Smooth muscle cell (in vitro differentiated cells): ENCODE measurements at regions not wholly inside any gene's neighbourhood (a gene's known extent, or its start where the extent isn't known, plus 50 kb on each side); places are given as distances from the start of the nearest gene placed in this dataset.

Source experiments
- DNase-seq: peaks from one replicate; lab custom pipeline; 2025; ENCODE audit not compliant: unreplicated experiment; lab: John Stamatoyannopoulos, UW
- H2AFZ ChIP-seq: fragments of 200-600 bp; sonication (generic); 2 replicates; pipeline ENCODE4 v1.6.0; 2016; ENCODE audit warnings: antibody characterized with exemption, low read depth, mild to moderate bottlenecking
- H3F3A ChIP-seq: fragments of 200-600 bp; sonication (generic); 2 replicates; pipeline ENCODE4 v1.6.0; 2017; ENCODE audit warnings: antibody characterized with exemption, low read depth
- H3K27ac ChIP-seq: fragments of 200-600 bp; sonication (generic); 2 replicates; pipeline ENCODE4 v1.5.1; 2016; ENCODE audit warnings: low read depth, mild to moderate bottlenecking
- H3K27me3 ChIP-seq: fragments of 200-600 bp; sonication (generic); 2 replicates; pipeline ENCODE4 v1.6.1; 2016; ENCODE audit warnings: low read depth, mild to moderate bottlenecking
- H3K36me3 ChIP-seq: fragments of 200-600 bp; sonication (generic); 2 replicates; pipeline ENCODE4 v1.5.1; 2016; ENCODE audit warnings: low read depth
- H3K4me1 ChIP-seq: fragments of 200-600 bp; sonication (generic); 2 replicates; pipeline ENCODE4 v1.5.1; 2016; ENCODE audit warnings: low read depth
- H3K4me2 ChIP-seq: fragments of 200-600 bp; sonication (generic); 2 replicates; pipeline ENCODE4 v1.6.0; 2016; ENCODE audit warnings: mild to moderate bottlenecking
- H3K4me3 ChIP-seq: fragments of 200-600 bp; sonication (generic); 2 replicates; pipeline ENCODE4 v1.5.1; 2016; ENCODE audit warnings: mild to moderate bottlenecking
- H3K79me2 ChIP-seq: fragments of 200-600 bp; sonication (generic); 2 replicates; pipeline ENCODE4 v1.6.0; 2016; ENCODE audit warnings: low read depth, mild to moderate bottlenecking
- H3K9ac ChIP-seq: fragments of 200-600 bp; sonication (generic); 2 replicates; pipeline ENCODE4 v1.6.0; 2016; ENCODE audit warnings: low read depth
- H3K9me3 ChIP-seq: fragments of 200-600 bp; sonication (generic); replicated peaks from 2 replicates; pipeline ENCODE4 v1.5.1; 2016; ENCODE audit warnings: low read depth
- H4K20me1 ChIP-seq: fragments of 200-600 bp; sonication (generic); 2 replicates; pipeline ENCODE4 v1.6.0; 2016; ENCODE audit warnings: low read depth
- CTCF ChIP-seq: fragments of 200-600 bp; sonication (generic); IDR thresholded peaks from 2 replicates; pipeline ENCODE4 v1.5.1; 2017; ENCODE audit warnings: borderline replicate concordance, mild to moderate bottlenecking, antibody characterized with exemption; ENCODE audit not compliant: insufficient read depth, poor library complexity, severe bottlenecking
- WGBS: methylation state at CpG from one replicate; pipeline ENCODE4 v1.1.7; 2016; ENCODE audit warnings: low lambda C conversion rate; 5-methylcytosine and 5-hydroxymethylcytosine counted together

- no peak overlapping the region for H2AFZ ChIP-seq
- H3K27me3 ChIP-seq = no peaks in the 10 kb centered on the region
- no peaks in the 10 kb centered on the region for H3K9me3 ChIP-seq
- no peaks in the 10 kb centered on the region for H3K4me1 ChIP-seq
- WGBS = 88% methylated on average over 3 of the region's 3 CpGs
- no peak for DNase-seq
- no peak overlapping the region for H3K4me3 ChIP-seq
- no peak overlapping the region for H3K4me2 ChIP-seq
- no peak overlapping the region for H3K9ac ChIP-seq
- H3F3A ChIP-seq = no peaks in the 10 kb centered on the region
- no peaks in the 10 kb centered on the region for H3K79me2 ChIP-seq
- no peak for TF ChIP-seq CTCF
- no peaks in the 10 kb centered on the region for H4K20me1 ChIP-seq
- no peaks in the 10 kb centered on the region for H3K36me3 ChIP-seq
- H3K27ac ChIP-seq = no peak overlapping the region
Observed at GRCh38 chr4:158333820-158334219, 123.5 kb downstream of the TMEM144 start.

- 92% methylated on average over 1 of the region's 1 CpG for WGBS
- H3K4me2 ChIP-seq = no peak overlapping the region
- H3K36me3 ChIP-seq = no peaks in the 10 kb centered on the region
- H3K79me2 ChIP-seq = no peaks in the 10 kb centered on the region
- H3K4me1 ChIP-seq = no peaks in the 10 kb centered on the region
- no peak for TF ChIP-seq CTCF
- no peak for DNase-seq
- no peaks in the 10 kb centered on the region for H4K20me1 ChIP-seq
- H2AFZ ChIP-seq = no peak overlapping the region
- no peaks in the 10 kb centered on the region for H3F3A ChIP-seq
- no peaks in the 10 kb centered on the region for H3K27me3 ChIP-seq
- no peak overlapping the region for H3K4me3 ChIP-seq
- H3K9ac ChIP-seq = no peak overlapping the region
- no peaks in the 10 kb centered on the region for H3K9me3 ChIP-seq
- H3K27ac ChIP-seq = no peak overlapping the region
Observed at GRCh38 chr4:158341896-158342295, 131.6 kb downstream of the TMEM144 start.

- Histone ChIP-seq H3K4me3 (no peak overlapping the region), H3K9ac (no peak overlapping the region), H3K4me1 (no peaks in the 10 kb centered on the region), H3K27me3 (no peaks in the 10 kb centered on the region), H3K4me2 (peak overlapping the region; percentile 25), H3K36me3 (no peaks in the 10 kb centered on the region), H3F3A (no peaks in the 10 kb centered on the region), H2AFZ (no peak overlapping the region), H4K20me1 (no peaks in the 10 kb centered on the region), H3K79me2 (no peaks in the 10 kb centered on the region), H3K9me3 (no peaks in the 10 kb centered on the region), H3K27ac (peak overlapping the region; percentile 45)
- WGBS = 46% methylated on average over 4 of the region's 4 CpGs
- TF ChIP-seq CTCF = no peak
- no peak for DNase-seq
Observed at GRCh38 chr4:158346576-158346975, 136.3 kb downstream of the TMEM144 start.

- H4K20me1 ChIP-seq = no peaks in the 10 kb centered on the region
- no peak overlapping the region for H3K9ac ChIP-seq
- H3K4me1 ChIP-seq = no peaks in the 10 kb centered on the region
- WGBS = 59% methylated on average over 1 of the region's 1 CpG
- no peak overlapping the region for H3K4me2 ChIP-seq
- no peaks in the 10 kb centered on the region for H3F3A ChIP-seq
- H2AFZ ChIP-seq = no peak overlapping the region
- H3K27ac ChIP-seq = peak overlapping the region; percentile 45
- no peak for DNase-seq
- H3K36me3 ChIP-seq = no peaks in the 10 kb centered on the region
- no peak overlapping the region for H3K4me3 ChIP-seq
- no peak for TF ChIP-seq CTCF
- no peaks in the 10 kb centered on the region for H3K9me3 ChIP-seq
- no peaks in the 10 kb centered on the region for H3K79me2 ChIP-seq
- H3K27me3 ChIP-seq = no peaks in the 10 kb centered on the region
Observed at GRCh38 chr4:158347556-158347955, 137.3 kb downstream of the TMEM144 start.
